HepG2 (cell line): ENCODE measurements at regions not wholly inside any gene's neighbourhood (a gene's known extent, or its start where the extent isn't known, plus 50 kb on each side); places are given as distances from the start of the nearest gene placed in this dataset.
A peak's percentile ranks its signal among the peaks of the same experiment; 100 is the strongest.

Experiments used
- BCLAF1 ChIP-seq: fragments of 450-650 bp; IDR thresholded peaks from 2 replicates; pipeline ENCODE4 v1.6.1; 2017; ENCODE audit warnings: mild to moderate bottlenecking
- KDM6A ChIP-seq: IDR thresholded peaks from 2 replicates; pipeline ENCODE4 v1.6.1; 2016; ENCODE audit warnings: low read depth
- LCORL ChIP-seq, 2 experiments: fragments of 450-650 bp in 1 of 2; sonication (generic) in 1 of 2; formaldehyde crosslinking in 1 of 2; IDR thresholded peaks; 2 replicates each; pipeline versions ENCODE4 v1.5.0 to v1.6.1; 2017 to 2020; ENCODE audit warnings: antibody characterized with exemption in 1 of 2, missing genetic modification reagents in 1 of 2
- MNT ChIP-seq: fragments of 450-650 bp; IDR thresholded peaks from 2 replicates; pipeline ENCODE4 v1.6.1; 2016
- MZF1 ChIP-seq: sonication (generic); formaldehyde crosslinking; IDR thresholded peaks from 2 replicates; pipeline ENCODE4 v1.8.1; 2023; ENCODE audit warnings: mild to moderate bottlenecking, missing genetic modification reagents, borderline replicate concordance
- RAD51 ChIP-seq: fragments of 450-650 bp; IDR thresholded peaks from 2 replicates; pipeline ENCODE4 v1.6.1; 2016; ENCODE audit warnings: borderline replicate concordance
- RERE ChIP-seq: IDR thresholded peaks from 2 replicates; pipeline ENCODE4 v1.6.1; 2016; ENCODE audit warnings: low read depth, missing genetic modification reagents, missing compliant biosample characterization
- TAF15 ChIP-seq: fragments of 200-400 bp; formaldehyde crosslinking; IDR thresholded peaks from one replicate; pipeline ENCODE4 v1.6.1; 2018; ENCODE audit warnings: mild to moderate bottlenecking, low read depth, low read length; ENCODE audit not compliant: poor library complexity, severe bottlenecking
- THAP11 ChIP-seq: IDR thresholded peaks from 2 replicates; pipeline ENCODE4 v1.6.1; 2016; ENCODE audit warnings: missing biosample characterization, missing genetic modification reagents
- ZBTB3 ChIP-seq: sonication (generic); formaldehyde crosslinking; IDR thresholded peaks from 2 replicates; pipeline ENCODE4 v1.4.0; 2020; ENCODE audit warnings: low read depth, mild to moderate bottlenecking, moderate library complexity, missing genetic modification reagents, borderline replicate concordance
- ZNF101 ChIP-seq: sonication (generic); formaldehyde crosslinking; IDR thresholded peaks from 2 replicates; pipeline ENCODE4 v1.4.0; 2020; ENCODE audit warnings: mild to moderate bottlenecking, low read depth, missing genetic modification reagents, borderline replicate concordance
- ZNF205 ChIP-seq: IDR thresholded peaks from 2 replicates; pipeline ENCODE4 v1.6.1; 2018; ENCODE audit warnings: missing biosample characterization, missing genetic modification reagents
- ZNF225 ChIP-seq: sonication (generic); formaldehyde crosslinking; IDR thresholded peaks from 2 replicates; pipeline ENCODE4 v1.4.0; 2020; ENCODE audit warnings: mild to moderate bottlenecking, missing genetic modification reagents
- ZNF251 ChIP-seq: sonication (generic); formaldehyde crosslinking; IDR thresholded peaks from 2 replicates; pipeline ENCODE4 v1.9.0; 2021; ENCODE audit warnings: mild to moderate bottlenecking, missing genetic modification reagents
- ZNF264 ChIP-seq: sonication (generic); formaldehyde crosslinking; IDR thresholded peaks from 2 replicates; pipeline ENCODE4 v1.4.0; 2020; ENCODE audit warnings: missing genetic modification reagents
- ZNF382 ChIP-seq: sonication (generic); formaldehyde crosslinking; IDR thresholded peaks from 2 replicates; pipeline ENCODE4 v1.5.0; 2020; ENCODE audit warnings: missing genetic modification reagents, mild to moderate bottlenecking, borderline replicate concordance
- ZNF441 ChIP-seq: sonication (generic); formaldehyde crosslinking; IDR thresholded peaks from 2 replicates; pipeline ENCODE4 v1.7.0; 2021; ENCODE audit warnings: missing genetic modification reagents, borderline replicate concordance
- ZNF446 ChIP-seq: sonication (generic); formaldehyde crosslinking; IDR thresholded peaks from 2 replicates; pipeline ENCODE4 v1.5.0; 2020; ENCODE audit warnings: mild to moderate bottlenecking, missing genetic modification reagents
- ZNF607 ChIP-seq: sonication (generic); formaldehyde crosslinking; IDR thresholded peaks from 2 replicates; pipeline ENCODE4 v1.5.1; 2020; ENCODE audit warnings: missing genetic modification reagents, mild to moderate bottlenecking, borderline replicate concordance
- ZNF788 ChIP-seq: sonication (generic); formaldehyde crosslinking; IDR thresholded peaks from 2 replicates; pipeline ENCODE4 v1.5.0; 2020; ENCODE audit warnings: mild to moderate bottlenecking, missing genetic modification reagents, borderline replicate concordance

- TF ChIP-seq TAF15 (no peak), ZBTB3 (CRISPR knock-in tag) (peak; percentile 67; the same call in 1 of the 2 replicates), ZNF101 (CRISPR knock-in tag) (no peak), RERE (peak; percentile 50; the same call in 1 of the 2 replicates), ZNF251 (CRISPR knock-in tag) (no peak), ZNF225 (peak; percentile 60; the same call in 1 of the 2 replicates), THAP11 (CRISPR knock-in tag) (peak; percentile 60; the same call in 1 of the 2 replicates), ZNF205 (0 out of 2 replicates have a peak, but pooled peaks have one; percentile 71), MZF1 (peak; percentile 86; the same call in 1 of the 2 replicates), MNT (no peak), BCLAF1 (no peak), RAD51 (no peak), LCORL (IDR thresholded peaks at IDR 0.05) (no peak), LCORL (CRISPR knock-in tag; IDR thresholded peaks at IDR 0.05) (peak; percentile 89), KDM6A (no peak), ZNF788 (CRISPR knock-in tag) (peak; percentile 60; the same call in 1 of the 2 replicates), ZNF446 (no peak), ZNF264 (CRISPR knock-in tag) (0 out of 2 replicates have a peak, but pooled peaks have one; percentile 57), ZNF382 (no peak), ZNF607 (CRISPR knock-in tag) (no peak), ZNF441 (CRISPR knock-in tag) (peak; percentile 77; the same call in 1 of the 2 replicates)
Measured at GRCh38 chr17:72422505-72423285, 301.9 kb downstream of the SOX9 start (continued).
